Peyer's patch (tissue), 4 donors: ENCODE measurements at regions not wholly inside any gene's neighbourhood (a gene's known extent, or its start where the extent isn't known, plus 50 kb on each side); places are given as distances from the start of the nearest gene placed in this dataset.

Experiments
- DNase-seq, 3 donors: peaks; one replicate each; pipeline ENCODE4 v3.0.0-alpha.2; 2017 to 2019
- H3K27ac ChIP-seq, 4 donors: fragments of 200-600 bp; sonication (generic); one replicate each; pipeline ENCODE4 v1.5.1; 2016 to 2019
- H3K27me3 ChIP-seq, 2 donors: fragments of 200-600 bp; sonication (generic); one replicate each; pipeline ENCODE4 v1.5.1; 2019
- H3K36me3 ChIP-seq, 3 donors: fragments of 200-600 bp; sonication (generic); one replicate each; pipeline ENCODE4 v1.5.1; 2016 to 2019
- H3K4me1 ChIP-seq, 4 donors: fragments of 200-600 bp; sonication (generic); one replicate each; pipeline ENCODE4 v1.5.1; 2016 to 2019
- H3K4me3 ChIP-seq, 4 donors: fragments of 200-600 bp; sonication (generic); 1 replicate in 3 of 4; 2 replicates in 1 of 4; pipeline ENCODE4 v1.5.1; 2016 to 2019; ENCODE audit warnings: mild to moderate bottlenecking in 1 of 4
- H3K9me3 ChIP-seq, 4 donors: fragments of 200-600 bp; sonication (generic); one replicate each; pipeline ENCODE4 v1.5.1; 2016 to 2019; ENCODE audit warnings: mild to moderate bottlenecking in 1 of 4
- CTCF ChIP-seq, 6 experiments: fragments of 450-650 bp in 4 of 6; fragments of 200-600 bp in 2 of 6; sonication (generic) in 1 of 6; IDR thresholded peaks; one replicate each; pipeline ENCODE4 v1.5.1; 2017 to 2019; ENCODE audit warnings: antibody characterized with exemption in 6 of 6, mild to moderate bottlenecking in 3 of 6, moderate library complexity in 1 of 6
- POLR2A ChIP-seq, 2 donors: fragments of 450-650 bp; IDR thresholded peaks; one replicate each; pipeline ENCODE4 v1.5.1; 2017; ENCODE audit warnings: antibody characterized with exemption in 2 of 2, mild to moderate bottlenecking in 2 of 2, moderate library complexity in 2 of 2

- H3K27me3 ChIP-seq: no peaks in the 10 kb centered on the region
- H3K27ac ChIP-seq: no peak overlapping the region
- no peaks in the 10 kb centered on the region for H3K9me3 ChIP-seq
- TF ChIP-seq POLR2A (IDR thresholded peaks at IDR 0.05): no peak
- no peak for TF ChIP-seq CTCF (IDR thresholded peaks at IDR 0.05)
- H3K4me1 ChIP-seq: no peaks in the 10 kb centered on the region
- no peaks in the 10 kb centered on the region for H3K36me3 ChIP-seq
- no peak overlapping the region for H3K4me3 ChIP-seq
- DNase-seq: no peak
These were observed 609.7 kb upstream of the DAB2 start for GRCh38 chr5:40034441-40034840.

- H3K9me3 ChIP-seq: no peaks in the 10 kb centered on the region
- peak in 2 of 3 donors; percentile 64 to 82 for DNase-seq
- no peak overlapping the region for H3K4me3 ChIP-seq
- H3K36me3 ChIP-seq: no peaks in the 10 kb centered on the region
- TF ChIP-seq POLR2A (IDR thresholded peaks at IDR 0.05) (no peak), CTCF (IDR thresholded peaks at IDR 0.05) (no peak)
- H3K4me1 ChIP-seq: no peaks in the 10 kb centered on the region
- no peaks in the 10 kb centered on the region for H3K27me3 ChIP-seq
- H3K27ac ChIP-seq: peak overlapping the region in 1 of 4 donors; percentile 27
These were observed 608.6 kb upstream of the DAB2 start for GRCh38 chr5:40033411-40033810.

- no peak for DNase-seq
- TF ChIP-seq POLR2A (IDR thresholded peaks at IDR 0.05) (no peak), CTCF (IDR thresholded peaks at IDR 0.05) (no peak)
- Histone ChIP-seq H3K4me3 (no peak overlapping the region), H3K36me3 (no peaks in the 10 kb centered on the region), H3K27ac (peak overlapping the region in 1 of 4 donors; percentile 27), H3K9me3 (no peaks in the 10 kb centered on the region), H3K4me1 (no peaks in the 10 kb centered on the region), H3K27me3 (no peaks in the 10 kb centered on the region)
These were observed 608.2 kb upstream of the DAB2 start for GRCh38 chr5:40033009-40033408.

- Histone ChIP-seq H3K36me3 (no peaks in the 10 kb centered on the region), H3K27ac (no peak overlapping the region), H3K9me3 (no peaks in the 10 kb centered on the region), H3K27me3 (no peaks in the 10 kb centered on the region), H3K4me1 (no peaks in the 10 kb centered on the region), H3K4me3 (no peak overlapping the region)
- DNase-seq: no peak
- TF ChIP-seq POLR2A (IDR thresholded peaks at IDR 0.05) (no peak), CTCF (IDR thresholded peaks at IDR 0.05) (no peak)
These were observed 605.9 kb upstream of the DAB2 start for GRCh38 chr5:40030661-40031060.

GRCh38 chr5:40029711-40030495, 605.1 kb upstream of the DAB2 start:
- no peaks in the 10 kb centered on the region for H3K4me1 ChIP-seq
- no peaks in the 10 kb centered on the region for H3K36me3 ChIP-seq
- no peak overlapping the region for H3K27ac ChIP-seq
- no peak for DNase-seq
- TF ChIP-seq CTCF (IDR thresholded peaks at IDR 0.05): no peak
- TF ChIP-seq POLR2A (IDR thresholded peaks at IDR 0.05): no peak
- H3K27me3 ChIP-seq: no peaks in the 10 kb centered on the region
- no peak overlapping the region for H3K4me3 ChIP-seq
- H3K9me3 ChIP-seq: no peaks in the 10 kb centered on the region
